Activated naive CD4-positive, alpha-beta T cell treated with anti-CD3 and anti-CD28 coated beads for 36 hours (primary cell): ENCODE measurements at regions not wholly inside any gene's neighbourhood (a gene's known extent, or its start where the extent isn't known, plus 50 kb on each side); places are given as distances from the start of the nearest gene placed in this dataset.
A peak's percentile ranks its signal among the peaks of the same experiment; 100 is the strongest.

ENCODE experiments used
- CTCF ChIA-PET: fragments of 350-600 bp; sonication (Branson Sonifier 250); formaldehyde crosslinking; loops from one replicate; lab custom pipeline; 2021; ENCODE audit warnings: antibody characterized with exemption; lab: Charles Lee
- DNase-seq: peaks from one replicate; pipeline ENCODE4 v3.0.0-alpha.2; 2020
- H3K27ac Mint-ChIP-seq: one replicate; pipeline ENCODE4 v1.8.0; 2021; ENCODE audit warnings: mild to moderate bottlenecking, mixed read lengths
- H3K27me3 Mint-ChIP-seq: one replicate; pipeline ENCODE4 v1.8.0; 2021; ENCODE audit warnings: low read depth, mixed read lengths
- H3K36me3 Mint-ChIP-seq: one replicate; pipeline ENCODE4 v1.8.0; 2021; ENCODE audit warnings: low read depth, mixed read lengths
- H3K4me1 Mint-ChIP-seq: one replicate; pipeline ENCODE4 v1.8.0; 2021; ENCODE audit warnings: low read depth, mixed read lengths
- H3K4me3 Mint-ChIP-seq: one replicate; pipeline ENCODE4 v1.8.0; 2021; ENCODE audit warnings: mild to moderate bottlenecking, moderate library complexity, mixed read lengths
- H3K9me3 Mint-ChIP-seq: one replicate; pipeline ENCODE4 v1.8.0; 2021; ENCODE audit warnings: mixed read lengths
- intact Hi-C: fragments of 100-400 bp; cut with micrococcal nuclease; formaldehyde crosslinking; loops from one replicate; pipeline ENCODE4 v1.15.1; 2023

DNA sequence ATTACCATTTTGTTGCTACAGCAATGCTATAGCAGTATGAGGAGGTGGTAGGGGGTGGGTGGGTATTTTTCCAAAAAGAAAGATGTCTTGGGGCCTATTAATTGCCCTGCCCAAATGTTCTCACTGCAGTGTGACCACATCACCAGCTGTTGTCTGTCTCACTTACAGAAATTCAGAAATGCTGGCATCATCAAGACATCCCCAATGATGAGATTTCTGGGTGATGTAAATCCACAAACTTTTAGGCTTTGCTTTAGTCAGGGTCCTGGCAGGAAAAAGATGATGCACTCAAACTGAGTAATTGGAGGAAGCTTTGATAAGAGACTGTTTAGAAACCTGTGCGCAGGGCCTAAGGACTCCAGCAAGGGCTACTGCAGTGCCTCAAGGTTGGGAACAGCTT, 56.2 kb upstream of the OPN4 start:
- no peaks in the 10 kb centered on the region for H3K4me1 Mint-ChIP-seq
- H3K27me3 Mint-ChIP-seq = no peaks in the 10 kb centered on the region
- CTCF ChIA-PET = no interaction called here
- no peaks in the 10 kb centered on the region for H3K36me3 Mint-ChIP-seq
- DNase-seq = no peak
- H3K27ac Mint-ChIP-seq = no peak overlapping the region
- intact Hi-C loops = no loop called here
- no peaks in the 10 kb centered on the region for H3K9me3 Mint-ChIP-seq
- no peak overlapping the region for H3K4me3 Mint-ChIP-seq

GRCh38 chr10:86599041-86599440, 55.3 kb upstream of the OPN4 start:
- intact Hi-C loops = no loop called here
- no peak overlapping the region for H3K27ac Mint-ChIP-seq
- H3K4me3 Mint-ChIP-seq = no peak overlapping the region
- CTCF ChIA-PET = interaction anchor here (1.0 kb wide), 1 partner anchor 199 kb away, joined by 3 read pairs; no protein-coding TSS in a partner anchor
- no peaks in the 10 kb centered on the region for H3K4me1 Mint-ChIP-seq
- H3K9me3 Mint-ChIP-seq = no peaks in the 10 kb centered on the region
- DNase-seq = no peak
- no peaks in the 10 kb centered on the region for H3K36me3 Mint-ChIP-seq
- H3K27me3 Mint-ChIP-seq = no peaks in the 10 kb centered on the region

DNA sequence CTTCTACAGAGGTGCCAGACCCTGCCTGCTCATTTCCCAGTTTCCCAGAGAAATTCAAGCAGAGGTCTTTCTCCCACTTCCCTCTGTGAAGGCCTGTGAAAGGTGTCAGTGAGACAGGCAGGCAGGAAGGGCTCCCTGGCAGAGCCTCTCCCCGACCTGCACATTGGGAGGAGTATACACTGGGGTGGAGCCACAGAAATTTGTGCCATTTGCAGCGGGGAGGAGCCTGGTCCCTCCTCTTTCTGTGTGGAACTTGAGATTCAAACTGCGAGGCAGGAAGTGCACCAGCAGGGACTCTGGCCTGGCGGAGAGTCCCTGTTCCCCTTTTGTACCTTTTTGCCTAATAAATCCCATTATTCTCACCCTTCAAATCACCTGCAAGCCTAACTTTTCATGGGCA, 54.6 kb upstream of the OPN4 start:
- no peaks in the 10 kb centered on the region for H3K36me3 Mint-ChIP-seq
- no peaks in the 10 kb centered on the region for H3K4me1 Mint-ChIP-seq
- intact Hi-C loops = no loop called here
- H3K27ac Mint-ChIP-seq = no peak overlapping the region
- H3K4me3 Mint-ChIP-seq = no peak overlapping the region
- no peaks in the 10 kb centered on the region for H3K9me3 Mint-ChIP-seq
- CTCF ChIA-PET = no interaction called here
- H3K27me3 Mint-ChIP-seq = no peaks in the 10 kb centered on the region
- DNase-seq = peak; percentile 26

- intact Hi-C loops = no loop called here
- Mint-ChIP-seq H3K4me1 (no peaks in the 10 kb centered on the region), H3K36me3 (no peaks in the 10 kb centered on the region), H3K27ac (no peak overlapping the region), H3K9me3 (no peaks in the 10 kb centered on the region), H3K27me3 (no peaks in the 10 kb centered on the region), H3K4me3 (no peak overlapping the region)
- DNase-seq = no peak
- CTCF ChIA-PET = interaction anchor here (0.8 kb wide), 1 partner anchor 93 kb away, joined by 3 read pairs; no protein-coding TSS in a partner anchor
These were observed 54.1 kb upstream of the OPN4 start for GRCh38 chr10:86600296-86600695.

DNA sequence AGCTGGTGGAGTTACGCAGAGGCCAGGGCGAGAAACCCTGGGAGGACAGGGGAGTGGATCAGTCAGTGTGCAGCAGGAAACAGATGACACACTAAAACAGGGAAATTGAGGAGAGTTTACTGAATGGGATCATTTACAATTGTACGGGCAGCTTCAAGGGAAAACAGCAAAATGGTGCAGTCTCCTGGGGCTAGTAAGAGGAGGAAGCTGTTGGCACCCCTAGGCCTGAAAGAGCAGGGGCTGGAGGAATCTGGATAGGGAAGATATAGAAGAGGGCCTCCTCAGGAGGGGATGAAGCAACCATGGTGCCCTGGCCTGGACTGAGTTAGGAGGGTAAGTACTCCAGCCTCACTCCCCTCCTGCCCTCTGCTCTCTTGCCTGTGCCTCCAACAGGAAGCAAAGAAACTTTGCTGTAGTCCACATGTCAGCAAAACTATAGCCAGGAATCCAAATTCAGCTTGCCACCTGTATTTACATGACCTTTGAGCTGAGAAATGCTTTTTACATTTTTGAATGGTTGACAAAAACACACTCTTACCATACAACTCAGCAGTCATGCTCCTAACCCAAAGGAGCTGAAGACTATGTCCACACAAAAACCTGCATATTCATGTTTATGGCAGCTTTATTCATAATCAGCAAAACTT, 52.3 kb upstream of the OPN4 start:
- no peak for DNase-seq
- Mint-ChIP-seq H3K36me3 (no peaks in the 10 kb centered on the region), H3K27me3 (no peaks in the 10 kb centered on the region), H3K27ac (no peak overlapping the region), H3K9me3 (peaks cover 4% of the 10 kb centered on the region), H3K4me1 (no peaks in the 10 kb centered on the region), H3K4me3 (no peak overlapping the region)
- CTCF ChIA-PET = interaction anchor here (1.8 kb wide), 1 partner anchor 17 kb away, joined by 4 read pairs; no protein-coding TSS in a partner anchor
- intact Hi-C loops = no loop called here

DNA sequence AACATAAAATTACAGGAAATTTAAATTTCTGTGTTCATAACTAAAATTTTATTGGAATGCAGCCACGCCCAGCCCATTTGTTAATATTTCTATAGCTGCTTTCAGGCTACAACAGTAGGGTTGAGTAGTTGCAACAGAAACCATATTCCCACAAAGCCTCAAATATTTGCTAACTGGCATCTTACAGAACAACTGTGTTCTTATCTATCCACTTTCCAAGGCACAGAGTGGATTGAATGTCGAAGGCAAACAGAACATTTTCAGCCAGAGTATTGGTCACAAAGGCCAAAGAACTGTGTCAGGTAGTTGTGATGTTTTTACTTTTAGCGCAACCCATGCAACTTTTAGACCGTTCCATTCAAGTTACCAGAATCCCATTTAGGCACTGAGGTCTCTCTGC, 51.1 kb upstream of the OPN4 start:
- Mint-ChIP-seq H3K9me3 (peaks cover 4% of the 10 kb centered on the region), H3K27me3 (peaks cover 6% of the 10 kb centered on the region), H3K36me3 (no peaks in the 10 kb centered on the region), H3K4me3 (no peak overlapping the region), H3K27ac (no peak overlapping the region), H3K4me1 (no peaks in the 10 kb centered on the region)
- intact Hi-C loops = no loop called here
- CTCF ChIA-PET = no interaction called here
- DNase-seq = no peak
